HG03159 (cell line): ENCODE measurements at regions not wholly inside any gene's neighbourhood (a gene's known extent, or its start where the extent isn't known, plus 50 kb on each side); places are given as distances from the start of the nearest gene placed in this dataset.
A peak's percentile ranks its signal among the peaks of the same experiment; 100 is the strongest.
"Not testable (repeated sequence)": the region's sequence is repeated elsewhere in the genome, so short reads cannot be mapped to it uniquely, and the experiment has no call there.

ENCODE experiments used
- ATAC-seq: cut with Tn5 transposase; IDR thresholded peaks from one replicate; pipeline ENCODE4 v1.9.1; 2021; ENCODE audit warnings: mild to moderate bottlenecking, moderate library complexity; ENCODE audit not compliant: unreplicated experiment

DNA sequence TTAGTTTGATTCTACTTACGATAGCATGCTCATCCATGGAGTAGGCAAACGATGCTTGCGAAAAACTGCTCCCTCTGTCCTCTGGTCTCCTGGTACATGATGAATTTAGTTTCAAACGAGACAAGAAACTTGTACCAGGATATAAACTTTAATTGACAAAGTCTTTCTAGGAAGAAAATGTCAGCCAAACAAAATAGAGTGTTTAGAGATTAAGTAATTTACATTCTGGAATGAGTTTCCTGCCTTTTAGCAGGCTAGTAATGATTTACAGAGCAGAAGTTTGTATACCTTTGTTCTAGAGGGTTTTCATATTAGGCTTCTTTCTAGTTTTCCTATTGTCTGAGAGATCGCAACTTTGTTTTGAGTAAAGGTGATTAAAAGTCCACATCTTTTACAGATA, 206.9 kb downstream of the RPL10L start:
- ATAC-seq: no peak

DNA sequence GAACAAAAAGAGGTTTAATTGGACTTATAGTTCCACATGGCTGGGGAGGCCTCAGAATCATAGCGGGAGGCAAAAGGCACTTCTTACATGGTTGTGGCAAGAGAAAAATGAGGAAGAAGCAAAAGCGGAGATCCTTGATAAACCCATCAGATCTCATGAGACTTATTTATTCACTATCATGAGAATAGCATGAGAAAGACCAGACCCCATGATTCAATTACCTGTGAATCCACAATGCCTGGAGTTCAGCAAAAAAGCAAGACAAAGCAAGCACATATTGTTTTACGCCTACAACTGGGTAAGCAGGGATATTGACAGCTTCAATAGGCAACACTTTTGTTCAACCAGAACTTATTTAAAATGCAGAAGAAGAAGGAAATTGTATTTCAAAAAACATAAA, 218.2 kb downstream of the RPL10L start:
- ATAC-seq: no peak

DNA sequence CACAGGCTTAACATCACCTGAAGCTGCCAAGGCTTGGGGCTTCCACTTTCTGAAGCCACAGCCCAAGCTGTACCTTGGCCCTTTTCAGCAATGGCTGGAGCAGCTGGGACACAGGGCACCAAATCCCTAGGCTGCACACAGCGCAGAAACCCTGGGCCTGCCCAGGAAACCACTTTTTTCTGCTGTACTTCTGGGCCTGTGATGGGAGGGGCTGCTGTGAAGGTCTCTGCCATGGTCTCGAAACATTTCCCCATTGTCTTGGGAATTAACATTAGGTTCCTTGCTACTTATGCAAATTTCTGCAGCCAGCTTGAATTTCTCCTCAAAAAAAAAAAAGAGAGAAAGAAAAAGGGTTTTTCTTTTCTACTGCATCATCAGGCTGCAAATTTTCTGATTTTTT, 219.1 kb downstream of the RPL10L start:
- ATAC-seq: no peak

DNA sequence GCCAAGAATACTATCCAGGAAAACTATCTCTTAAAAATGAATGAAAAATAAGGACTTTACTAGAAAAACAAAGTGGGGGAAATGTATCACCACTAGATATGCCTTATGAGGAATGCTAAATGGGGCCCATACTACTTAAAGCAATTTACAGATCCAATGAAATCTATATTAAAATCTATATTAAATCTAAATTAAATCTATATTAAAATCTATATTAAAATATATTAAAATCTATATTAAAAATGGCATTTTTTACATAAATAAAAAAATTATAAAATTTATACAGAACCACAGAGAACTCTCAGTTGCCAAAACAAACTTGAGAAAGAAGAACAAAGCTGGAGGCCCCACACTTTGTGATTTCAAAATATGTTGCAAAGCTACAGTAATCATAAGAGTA, 234.5 kb downstream of the RPL10L start:
- no peak for ATAC-seq

DNA sequence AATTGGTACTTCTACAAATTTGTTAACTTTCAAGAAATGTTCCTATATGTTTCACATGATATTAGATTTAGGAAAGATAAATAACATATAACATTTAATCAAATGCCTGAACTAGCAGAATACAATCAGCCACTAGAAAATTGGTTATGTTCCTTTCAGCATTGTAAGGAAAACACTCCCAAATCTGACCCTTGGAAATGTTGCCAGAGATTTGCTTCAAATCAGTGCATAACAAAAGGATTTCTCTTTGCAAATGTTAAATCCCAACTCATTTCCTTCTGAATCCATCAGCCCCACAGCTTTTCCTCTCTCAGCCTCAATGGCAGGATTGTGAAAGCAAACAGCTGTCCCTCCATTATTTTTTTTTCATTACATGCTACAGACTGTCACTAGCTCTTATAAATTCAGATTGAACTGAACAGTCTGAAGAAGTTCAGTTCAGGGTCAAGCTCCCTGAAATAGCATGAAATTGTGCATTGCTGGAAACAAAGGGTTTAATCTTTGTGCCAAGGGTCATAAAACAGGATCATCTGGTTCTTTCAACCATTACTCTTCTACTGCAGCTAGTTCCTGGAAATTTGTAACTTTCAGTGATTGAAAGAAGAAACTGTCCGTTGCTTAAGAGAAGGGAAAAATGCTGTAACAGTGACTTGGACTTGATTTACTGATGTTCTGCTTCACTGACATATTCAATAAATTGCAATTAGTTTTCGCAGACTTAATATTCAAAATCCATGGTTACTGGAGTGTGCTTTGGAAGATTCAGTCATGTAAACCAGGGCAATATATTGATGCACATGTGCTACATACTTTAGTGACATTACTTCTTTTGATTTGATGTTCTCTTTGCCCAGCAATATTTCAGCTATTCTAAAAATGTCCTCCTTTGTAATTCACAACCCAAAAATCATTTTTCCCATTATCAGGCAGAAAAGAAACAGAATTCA, 246.4 kb downstream of the RPL10L start:
- ATAC-seq: no peak

GRCh38 chr14:46402001-46402690, 249.4 kb downstream of the RPL10L start:
- not testable (repeated sequence) for ATAC-seq

DNA sequence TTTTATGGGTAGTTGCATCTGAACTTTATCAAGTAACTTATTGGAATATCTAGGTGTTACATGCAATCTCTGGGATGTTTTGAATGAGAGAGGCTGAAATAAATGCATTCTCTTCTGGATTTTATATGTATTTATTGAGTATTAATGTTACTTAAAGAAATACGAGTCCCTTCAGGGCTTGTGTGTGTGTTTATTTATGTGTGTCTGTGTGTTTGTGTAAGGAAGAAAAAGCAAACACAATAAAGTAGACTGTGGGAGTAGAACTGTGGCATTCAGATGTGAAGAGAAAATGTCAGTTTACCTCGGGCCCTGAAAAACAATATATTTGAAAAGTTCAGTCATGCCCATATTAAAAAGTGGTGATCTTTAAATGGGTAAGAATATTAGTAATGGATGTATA, 250.5 kb downstream of the RPL10L start:
- ATAC-seq: no peak

DNA sequence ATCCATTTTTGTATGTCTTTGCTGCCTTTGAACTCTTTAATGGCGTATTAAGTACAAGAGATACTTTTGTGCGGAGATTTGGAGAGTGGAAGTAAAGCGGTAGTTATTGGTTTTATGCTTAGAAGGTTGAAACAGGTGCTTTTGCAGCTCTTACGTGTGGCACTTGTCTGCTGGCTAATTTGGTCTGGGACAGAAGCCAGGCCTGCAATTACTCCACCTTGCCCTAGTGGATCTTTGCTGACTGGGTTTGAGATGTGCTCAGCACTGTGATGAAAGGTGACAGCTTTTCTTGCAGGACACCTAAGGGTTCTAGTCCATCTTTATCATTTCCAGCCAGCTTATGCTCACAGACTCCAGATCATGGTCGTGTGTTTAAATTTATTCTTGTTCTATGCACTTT, 252.5 kb downstream of the RPL10L start:
- ATAC-seq: no peak

GRCh38 chr14:46384611-46385010, 267.0 kb downstream of the RPL10L start:
- no peak for ATAC-seq

- ATAC-seq: no peak
These were observed 269.9 kb downstream of the RPL10L start for GRCh38 chr14:46381674-46382073.

GRCh38 chr14:46378248-46378647, 273.3 kb downstream of the RPL10L start:
- no peak for ATAC-seq

DNA sequence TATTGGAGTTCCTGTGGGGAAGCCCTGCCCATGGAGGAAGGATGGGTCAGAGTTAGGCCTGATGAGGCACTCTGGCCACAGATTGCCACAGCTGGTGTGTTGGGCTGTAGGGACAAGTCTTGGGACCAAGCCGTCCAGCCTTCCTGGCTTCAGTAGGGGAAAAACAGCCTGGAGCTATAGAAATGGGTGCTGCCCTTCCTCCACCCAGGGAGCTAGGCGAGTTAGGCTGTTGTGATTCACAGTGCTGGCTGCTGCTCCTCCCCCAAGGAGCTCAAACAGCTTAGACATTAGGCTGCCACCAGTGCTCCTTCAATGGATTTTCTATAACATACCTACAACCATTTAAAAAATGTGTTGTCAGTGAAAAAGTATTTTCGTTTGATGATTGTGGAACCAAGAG, 274.3 kb downstream of the RPL10L start:
- ATAC-seq: no peak

DNA sequence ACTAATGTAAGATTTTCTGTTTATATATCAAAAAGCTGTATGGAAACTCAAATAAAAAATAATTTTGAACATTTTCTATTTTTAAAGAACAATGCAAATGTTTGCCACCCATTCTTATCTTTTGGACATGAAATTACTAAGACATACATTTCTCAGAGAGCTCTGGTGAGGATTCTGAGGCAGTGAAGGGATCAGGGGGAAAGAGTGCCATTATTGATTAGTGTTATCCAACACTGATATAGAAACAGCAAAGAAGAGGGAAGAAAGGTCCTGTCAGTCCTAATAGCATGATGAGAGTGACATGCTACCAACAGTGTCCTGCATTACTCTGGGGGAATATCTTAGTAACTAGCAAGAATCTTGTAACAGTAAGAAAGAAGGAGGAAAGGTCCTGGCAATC, 282.2 kb downstream of the RPL10L start:
- no peak for ATAC-seq

GRCh38 chr14:46368275-46368674, 283.3 kb downstream of the RPL10L start:
- ATAC-seq: no peak

GRCh38 chr14:46352844-46353243, 298.7 kb downstream of the RPL10L start:
- no peak for ATAC-seq

GRCh38 chr14:46344327-46344937, 307.1 kb downstream of the RPL10L start:
- peak; percentile 79 for ATAC-seq

GRCh38 chr14:46325777-46326176, 325.8 kb downstream of the RPL10L start:
- no peak for ATAC-seq

GRCh38 chr14:46325157-46325556, 326.4 kb downstream of the RPL10L start:
- no peak for ATAC-seq

- ATAC-seq: no peak
These were observed 328.2 kb downstream of the RPL10L start for GRCh38 chr14:46323404-46323762.

- no peak for ATAC-seq
These were observed 328.7 kb downstream of the RPL10L start for GRCh38 chr14:46322730-46323403.

GRCh38 chr14:46322076-46322475, 329.5 kb downstream of the RPL10L start:
- no peak for ATAC-seq
